NCI-H2107 (cell line): ENCODE measurements at regions not wholly inside any gene's neighbourhood (a gene's known extent, or its start where the extent isn't known, plus 50 kb on each side); places are given as distances from the start of the nearest gene placed in this dataset.
A peak's percentile ranks its signal among the peaks of the same experiment; 100 is the strongest.
"Not testable (repeated sequence)": the region's sequence is repeated elsewhere in the genome, so short reads cannot be mapped to it uniquely, and the experiment has no call there.

Experiments
- DNase-seq: peaks from one replicate; lab custom pipeline; 2025; lab: John Stamatoyannopoulos, UW

GRCh38 chr3:181330821-181331563 is 341.5 kb upstream of the DNAJC19 start:
- DNase-seq: no peak

GRCh38 chr3:181330257-181330656 is 340.7 kb upstream of the DNAJC19 start:
- DNase-seq: no peak

- DNase-seq: no peak
Measured at GRCh38 chr3:181329024-181329423, 339.5 kb upstream of the DNAJC19 start.

DNA sequence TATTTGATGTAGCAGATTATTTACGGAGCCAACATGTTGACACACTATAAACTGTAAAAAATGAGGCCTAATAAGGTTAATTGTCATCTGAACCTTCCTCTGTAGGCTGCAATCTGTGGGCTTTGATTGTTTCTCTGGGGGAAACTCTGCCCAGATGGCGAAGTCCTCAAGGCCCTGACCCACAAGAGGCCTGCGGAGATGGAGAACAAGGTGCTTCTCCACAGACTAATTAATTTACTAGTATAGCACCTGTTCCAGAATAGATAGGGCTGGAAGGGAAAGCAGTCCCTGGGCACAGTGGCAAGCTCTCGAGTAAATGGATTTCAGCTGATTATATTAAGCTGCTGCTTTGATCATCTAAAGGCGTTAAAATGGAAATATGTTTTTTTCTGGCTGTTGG is 338.8 kb upstream of the DNAJC19 start:
- DNase-seq: peak; percentile 40

GRCh38 chr3:181327349-181327748 is 337.8 kb upstream of the DNAJC19 start:
- DNase-seq: no peak

DNA sequence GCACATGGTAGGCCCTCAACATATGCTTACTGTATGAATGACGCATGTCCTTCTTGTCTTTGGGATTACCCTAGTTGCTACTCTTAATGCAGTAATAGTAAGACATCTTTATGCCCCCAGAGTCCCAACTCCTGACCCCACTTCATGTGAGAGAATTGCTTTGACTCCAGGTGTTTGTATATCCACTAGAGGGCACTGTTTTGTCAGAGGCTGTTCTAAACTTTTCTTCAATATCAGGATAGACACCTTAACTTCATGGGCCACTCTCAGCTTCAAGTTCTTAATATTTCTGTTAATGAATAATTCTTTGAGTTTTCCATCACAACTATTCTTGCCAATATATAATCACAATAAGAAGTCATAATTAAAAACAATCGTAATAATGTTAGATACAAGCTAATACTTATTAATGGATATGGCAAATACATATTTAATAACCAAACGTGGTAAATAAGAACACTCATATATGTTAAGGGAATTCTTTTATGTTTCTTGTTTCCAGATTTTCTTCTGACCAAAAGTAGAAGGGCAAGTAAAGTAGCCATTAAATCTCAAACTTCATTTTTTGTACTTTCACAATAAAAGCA is 337.2 kb upstream of the DNAJC19 start:
- peak; percentile 71 for DNase-seq

- DNase-seq: not testable (repeated sequence)
Measured at GRCh38 chr3:181324516-181324915, 335.0 kb upstream of the DNAJC19 start.

DNA sequence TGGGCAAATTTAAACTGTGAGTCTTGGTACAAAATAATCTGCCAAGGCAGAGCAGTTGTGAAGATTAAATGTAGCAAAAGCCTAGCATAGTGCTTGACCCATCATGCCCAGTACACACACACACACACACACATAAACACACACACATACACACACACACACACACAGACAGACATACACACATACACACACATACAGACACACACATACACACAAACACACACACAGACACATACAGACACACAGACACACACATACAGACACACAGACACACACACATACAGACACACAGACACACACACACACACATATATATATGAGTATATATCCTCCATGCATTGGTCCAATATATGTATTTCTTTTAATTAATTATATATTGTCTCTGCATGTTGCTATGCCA is 328.8 kb upstream of the DNAJC19 start:
- DNase-seq: no peak

GRCh38 chr3:181317508-181317907 is 328.0 kb upstream of the DNAJC19 start:
- no peak for DNase-seq

- DNase-seq: no peak
Measured at GRCh38 chr3:181316482-181316881, 326.9 kb upstream of the DNAJC19 start.

- no peak for DNase-seq
Measured at GRCh38 chr3:181313335-181313734, 323.8 kb upstream of the DNAJC19 start.

- no peak for DNase-seq
Measured at GRCh38 chr3:181311186-181311585, 321.6 kb upstream of the DNAJC19 start.

GRCh38 chr3:181302960-181303359 is 313.4 kb upstream of the DNAJC19 start:
- no peak for DNase-seq

- DNase-seq: no peak
Measured at GRCh38 chr3:181300033-181300432, 310.5 kb upstream of the DNAJC19 start.

- no peak for DNase-seq
Measured at GRCh38 chr3:181298421-181298820, 308.9 kb upstream of the DNAJC19 start.

- no peak for DNase-seq
Measured at GRCh38 chr3:181292984-181293383, 303.4 kb upstream of the DNAJC19 start.

DNA sequence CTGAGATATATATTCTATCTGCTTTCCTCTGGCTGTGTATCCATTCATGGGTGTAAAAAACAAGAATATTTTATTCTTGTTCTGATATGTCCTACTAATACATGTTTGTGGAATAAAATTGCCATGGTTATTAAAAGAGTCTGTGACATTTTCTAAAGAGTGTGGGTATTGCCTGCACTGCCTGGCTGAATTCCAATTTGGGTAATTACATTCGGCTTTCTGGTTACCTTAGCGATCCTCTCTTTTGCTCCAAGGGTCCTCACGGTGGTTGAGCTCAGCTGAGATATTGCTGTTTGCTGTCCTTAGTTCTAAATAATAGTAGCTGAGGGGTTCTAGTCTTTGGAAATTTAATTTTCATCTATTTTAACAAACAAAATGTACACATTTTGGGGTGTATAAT is 301.4 kb upstream of the DNAJC19 start:
- no peak for DNase-seq

- no peak for DNase-seq
Measured at GRCh38 chr3:181289306-181289705, 299.8 kb upstream of the DNAJC19 start.

- DNase-seq: peak; percentile 40
Measured at GRCh38 chr3:181288145-181288544, 298.6 kb upstream of the DNAJC19 start.

- DNase-seq: no peak
Measured at GRCh38 chr3:181279239-181279565, 289.7 kb upstream of the DNAJC19 start.

DNA sequence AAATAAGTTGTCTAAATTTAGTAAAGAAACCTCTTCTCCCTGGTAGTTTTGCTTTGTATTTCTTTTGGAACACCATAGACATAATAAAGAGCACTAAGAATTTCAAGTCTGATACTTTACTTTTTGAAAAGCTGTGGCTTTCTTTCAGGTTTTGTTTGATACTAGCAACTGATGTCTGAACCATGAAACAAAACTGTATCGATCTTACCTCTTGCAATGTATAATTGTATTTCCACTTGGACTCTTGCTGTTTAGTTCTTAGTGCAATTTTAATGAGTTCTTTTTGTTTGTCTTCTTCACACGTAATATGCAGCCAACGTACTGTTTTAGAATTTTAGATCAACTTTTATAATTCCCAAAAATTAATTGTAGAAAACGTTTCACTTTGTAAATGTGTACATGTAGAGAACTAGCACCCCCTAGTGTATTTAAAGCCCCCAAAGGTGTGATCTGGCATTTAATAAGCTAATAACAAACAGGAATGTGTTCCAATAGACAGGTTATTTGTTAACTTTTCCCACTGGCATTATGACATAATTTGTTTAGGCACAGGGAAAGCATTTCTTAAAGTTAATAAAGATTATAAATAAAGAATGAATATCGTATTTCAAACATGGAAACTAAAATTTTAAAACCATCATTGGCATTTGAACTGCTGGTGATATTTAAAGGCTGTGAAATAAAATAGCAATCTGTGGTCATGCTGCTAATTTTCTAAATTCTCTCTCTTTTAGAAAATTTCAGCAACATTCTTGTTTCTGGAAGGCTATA is 289.1 kb upstream of the DNAJC19 start:
- DNase-seq: peak; percentile 21

DNA sequence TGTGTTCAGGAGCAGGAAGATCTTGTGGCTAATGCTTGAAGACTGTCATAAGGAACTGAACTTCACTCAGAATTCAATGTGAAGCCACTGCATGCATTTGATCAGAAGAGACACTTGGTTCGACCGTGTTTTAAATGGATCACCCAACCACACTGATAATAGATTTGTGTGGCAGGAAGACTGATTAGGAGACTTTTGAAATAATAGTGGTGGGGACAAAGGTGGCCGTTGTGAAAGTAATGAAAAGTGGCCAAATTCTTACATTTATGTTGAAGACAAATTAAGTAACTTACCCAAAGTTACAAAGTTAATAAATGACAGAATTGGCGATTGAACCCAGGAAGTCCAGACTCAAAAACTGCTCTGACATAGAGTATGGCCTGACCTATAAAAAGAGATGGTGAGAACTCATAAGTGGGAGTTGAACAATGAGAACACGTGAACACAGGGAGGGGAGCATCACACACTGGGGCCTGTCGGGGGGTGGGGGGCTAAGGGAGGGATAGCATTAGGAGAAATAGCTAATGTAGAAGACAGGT is 286.9 kb upstream of the DNAJC19 start:
- DNase-seq: no peak

DNA sequence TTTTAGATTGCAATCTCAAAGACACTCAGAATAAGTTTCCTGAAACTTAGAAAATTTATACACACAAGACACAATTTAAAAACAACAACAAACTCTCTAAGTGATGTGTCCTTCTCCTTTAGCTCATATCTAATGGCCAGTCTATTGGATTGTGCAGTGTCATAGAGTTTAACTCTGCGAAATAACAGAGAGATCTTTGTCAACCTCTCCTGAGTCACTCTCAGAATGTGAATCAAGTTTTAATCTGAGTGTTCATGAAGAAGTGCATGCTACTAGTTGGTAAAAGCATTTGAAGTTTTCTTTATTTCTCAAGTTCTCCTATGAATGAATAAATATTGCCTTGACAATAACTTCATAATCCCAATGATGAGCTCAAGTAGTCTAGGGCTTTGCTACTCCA is 284.5 kb upstream of the DNAJC19 start:
- DNase-seq: no peak
